Neural cell (in vitro differentiated cells): ENCODE measurements at regions not wholly inside any gene's neighbourhood (a gene's known extent, or its start where the extent isn't known, plus 50 kb on each side); places are given as distances from the start of the nearest gene placed in this dataset.

Experiments used
- EP300 ChIP-seq: fragments of 450-650 bp; conservative IDR thresholded peaks from 2 replicates; pipeline ENCODE4 v1.6.1; 2014; ENCODE audit warnings: antibody characterized with exemption, mild to moderate bottlenecking, moderate library complexity; ENCODE audit not compliant: poor library complexity, severe bottlenecking
- EZH2 ChIP-seq: fragments of 200-600, 300-800 bp; shearing (Covaris generic), sonication (generic); IDR thresholded peaks from 2 replicates; pipeline ENCODE4 v1.6.1; 2014; ENCODE audit warnings: antibody characterized with exemption, low read length, borderline replicate concordance, mild to moderate bottlenecking; ENCODE audit not compliant: insufficient read depth, poor library complexity, severe bottlenecking
- MXI1 ChIP-seq: fragments of 450-650 bp; conservative IDR thresholded peaks from 2 replicates; pipeline ENCODE4 v1.6.1; 2014; ENCODE audit warnings: antibody characterized with exemption, mild to moderate bottlenecking; ENCODE audit not compliant: poor library complexity, severe bottlenecking
- POLR2AphosphoS5 ChIP-seq: IDR thresholded peaks from 2 replicates; pipeline ENCODE4 v1.6.1; 2012
- SMC3 ChIP-seq: fragments of 450-650 bp; conservative IDR thresholded peaks from 2 replicates; pipeline ENCODE4 v1.6.1; 2014; ENCODE audit warnings: antibody characterized with exemption, mild to moderate bottlenecking, moderate library complexity; ENCODE audit not compliant: poor library complexity
- TAF1 ChIP-seq: IDR thresholded peaks from 2 replicates; pipeline ENCODE4 v1.6.1; 2012; ENCODE audit warnings: low read depth
- TF ChIP-seq, protein P1 (sequence below): fragments of 450-650 bp; IDR thresholded peaks from 2 replicates; pipeline ENCODE4 v1.5.1; 2014; ENCODE audit warnings: antibody characterized with exemption, mild to moderate bottlenecking, moderate library complexity; ENCODE audit not compliant: poor library complexity, severe bottlenecking

- TF ChIP-seq TAF1 = no peak
- no peak for TF ChIP-seq EZH2
- TF ChIP-seq, protein P1, sequence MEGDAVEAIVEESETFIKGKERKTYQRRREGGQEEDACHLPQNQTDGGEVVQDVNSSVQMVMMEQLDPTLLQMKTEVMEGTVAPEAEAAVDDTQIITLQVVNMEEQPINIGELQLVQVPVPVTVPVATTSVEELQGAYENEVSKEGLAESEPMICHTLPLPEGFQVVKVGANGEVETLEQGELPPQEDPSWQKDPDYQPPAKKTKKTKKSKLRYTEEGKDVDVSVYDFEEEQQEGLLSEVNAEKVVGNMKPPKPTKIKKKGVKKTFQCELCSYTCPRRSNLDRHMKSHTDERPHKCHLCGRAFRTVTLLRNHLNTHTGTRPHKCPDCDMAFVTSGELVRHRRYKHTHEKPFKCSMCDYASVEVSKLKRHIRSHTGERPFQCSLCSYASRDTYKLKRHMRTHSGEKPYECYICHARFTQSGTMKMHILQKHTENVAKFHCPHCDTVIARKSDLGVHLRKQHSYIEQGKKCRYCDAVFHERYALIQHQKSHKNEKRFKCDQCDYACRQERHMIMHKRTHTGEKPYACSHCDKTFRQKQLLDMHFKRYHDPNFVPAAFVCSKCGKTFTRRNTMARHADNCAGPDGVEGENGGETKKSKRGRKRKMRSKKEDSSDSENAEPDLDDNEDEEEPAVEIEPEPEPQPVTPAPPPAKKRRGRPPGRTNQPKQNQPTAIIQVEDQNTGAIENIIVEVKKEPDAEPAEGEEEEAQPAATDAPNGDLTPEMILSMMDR = no peak
- TF ChIP-seq SMC3 = no peak
- TF ChIP-seq POLR2AphosphoS5 = no peak
- no peak for TF ChIP-seq MXI1
- no peak for TF ChIP-seq EP300
Observed at GRCh38 chr10:61049386-61049785, 105.4 kb upstream of the RHOBTB1 start.
